BE2C (cell line): ENCODE measurements at regions not wholly inside any gene's neighbourhood (a gene's known extent, or its start where the extent isn't known, plus 50 kb on each side); places are given as distances from the start of the nearest gene placed in this dataset.

ENCODE experiments used
- DNase-seq: peaks from one replicate; pipeline ENCODE4 v3.0.0-alpha.2; 2020
- H3K27me3 ChIP-seq: fragments of 250-450 bp; sonication (Bioruptor Pico); 2 replicates; pipeline ENCODE4 v1.5.1; 2020; ENCODE audit warnings: mild to moderate bottlenecking
- H3K36me3 ChIP-seq: fragments of 250-450 bp; sonication (Bioruptor Pico); 2 replicates; pipeline ENCODE4 v1.5.1; 2020; ENCODE audit warnings: mild to moderate bottlenecking
- H3K4me1 ChIP-seq: fragments of 250-450 bp; sonication (Bioruptor Pico); 2 replicates; pipeline ENCODE4 v1.5.1; 2020
- H3K4me3 ChIP-seq: 2 replicates; pipeline ENCODE4 v1.5.1; 2011; ENCODE audit warnings: low read depth, low read length
- H3K9me3 ChIP-seq: fragments of 250-450 bp; sonication (Bioruptor Pico); 2 replicates; pipeline ENCODE4 v1.5.1; 2020
- TF ChIP-seq, protein P1 (sequence below): IDR thresholded peaks from 2 replicates; pipeline ENCODE4 v1.5.1; 2012; ENCODE audit warnings: mild to moderate bottlenecking, low read depth, low read length

DNA sequence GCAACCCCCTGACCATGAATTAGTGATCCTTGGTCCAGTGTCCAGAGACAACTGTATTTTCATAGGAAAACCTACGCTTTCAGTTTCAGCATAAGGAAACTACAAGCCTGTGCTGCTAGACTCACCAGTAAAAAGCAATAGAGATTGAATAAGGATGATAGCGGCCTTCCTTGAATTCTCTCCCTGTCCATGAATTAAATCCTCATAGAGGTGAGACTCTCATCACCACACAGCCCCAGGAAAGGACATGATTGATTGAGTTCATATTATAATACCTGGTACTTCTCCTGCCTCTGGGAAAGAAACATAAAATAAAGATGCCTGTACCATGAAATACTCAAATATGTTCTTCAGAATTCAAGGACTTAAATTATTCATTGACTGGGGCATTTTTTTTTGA, 146.3 kb upstream of the SPOPL start:
- H3K4me3 ChIP-seq, result no peak overlapping the region
- no peaks in the 10 kb centered on the region for H3K27me3 ChIP-seq
- H3K36me3 ChIP-seq, result no peaks in the 10 kb centered on the region
- no peaks in the 10 kb centered on the region for H3K4me1 ChIP-seq
- H3K9me3 ChIP-seq, result no peaks in the 10 kb centered on the region
- TF ChIP-seq, protein P1, sequence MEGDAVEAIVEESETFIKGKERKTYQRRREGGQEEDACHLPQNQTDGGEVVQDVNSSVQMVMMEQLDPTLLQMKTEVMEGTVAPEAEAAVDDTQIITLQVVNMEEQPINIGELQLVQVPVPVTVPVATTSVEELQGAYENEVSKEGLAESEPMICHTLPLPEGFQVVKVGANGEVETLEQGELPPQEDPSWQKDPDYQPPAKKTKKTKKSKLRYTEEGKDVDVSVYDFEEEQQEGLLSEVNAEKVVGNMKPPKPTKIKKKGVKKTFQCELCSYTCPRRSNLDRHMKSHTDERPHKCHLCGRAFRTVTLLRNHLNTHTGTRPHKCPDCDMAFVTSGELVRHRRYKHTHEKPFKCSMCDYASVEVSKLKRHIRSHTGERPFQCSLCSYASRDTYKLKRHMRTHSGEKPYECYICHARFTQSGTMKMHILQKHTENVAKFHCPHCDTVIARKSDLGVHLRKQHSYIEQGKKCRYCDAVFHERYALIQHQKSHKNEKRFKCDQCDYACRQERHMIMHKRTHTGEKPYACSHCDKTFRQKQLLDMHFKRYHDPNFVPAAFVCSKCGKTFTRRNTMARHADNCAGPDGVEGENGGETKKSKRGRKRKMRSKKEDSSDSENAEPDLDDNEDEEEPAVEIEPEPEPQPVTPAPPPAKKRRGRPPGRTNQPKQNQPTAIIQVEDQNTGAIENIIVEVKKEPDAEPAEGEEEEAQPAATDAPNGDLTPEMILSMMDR, result no peak
- DNase-seq, result no peak

- Histone ChIP-seq H3K9me3 (no peaks in the 10 kb centered on the region), H3K36me3 (no peaks in the 10 kb centered on the region), H3K4me3 (no peak overlapping the region), H3K27me3 (no peaks in the 10 kb centered on the region), H3K4me1 (no peaks in the 10 kb centered on the region)
- TF ChIP-seq, protein P1, result no peak
- DNase-seq, result no peak
Observed at GRCh38 chr2:138356178-138356577, 145.4 kb upstream of the SPOPL start.

DNA sequence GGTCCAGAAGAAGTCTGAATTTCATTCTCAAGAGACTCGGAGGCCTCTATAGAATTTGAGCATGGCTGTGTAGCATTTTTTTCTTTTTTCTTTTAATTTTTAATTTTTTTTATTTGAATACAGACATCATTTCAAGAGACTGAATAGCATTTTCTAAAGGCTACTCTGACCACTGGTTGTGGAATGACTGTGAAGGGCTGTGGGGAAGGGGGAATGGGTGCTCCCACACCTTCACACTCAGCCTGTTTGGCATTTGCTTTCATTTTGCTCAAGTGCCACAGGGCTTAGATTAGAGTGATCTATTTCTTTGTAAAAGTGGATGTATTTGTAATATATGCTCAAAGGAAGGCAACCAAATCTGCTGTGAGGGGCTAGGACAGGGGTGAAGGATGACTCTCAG, 142.0 kb upstream of the SPOPL start:
- Histone ChIP-seq H3K27me3 (no peaks in the 10 kb centered on the region), H3K4me1 (no peaks in the 10 kb centered on the region), H3K4me3 (no peak overlapping the region), H3K36me3 (no peaks in the 10 kb centered on the region), H3K9me3 (no peaks in the 10 kb centered on the region)
- no peak for DNase-seq
- TF ChIP-seq, protein P1, result no peak

- DNase-seq, result no peak
- Histone ChIP-seq H3K36me3 (no peaks in the 10 kb centered on the region), H3K4me1 (no peaks in the 10 kb centered on the region), H3K27me3 (no peaks in the 10 kb centered on the region), H3K4me3 (no peak overlapping the region), H3K9me3 (no peaks in the 10 kb centered on the region)
- TF ChIP-seq, protein P1, result no peak
Observed at GRCh38 chr2:138364554-138365162, 136.9 kb upstream of the SPOPL start.

DNA sequence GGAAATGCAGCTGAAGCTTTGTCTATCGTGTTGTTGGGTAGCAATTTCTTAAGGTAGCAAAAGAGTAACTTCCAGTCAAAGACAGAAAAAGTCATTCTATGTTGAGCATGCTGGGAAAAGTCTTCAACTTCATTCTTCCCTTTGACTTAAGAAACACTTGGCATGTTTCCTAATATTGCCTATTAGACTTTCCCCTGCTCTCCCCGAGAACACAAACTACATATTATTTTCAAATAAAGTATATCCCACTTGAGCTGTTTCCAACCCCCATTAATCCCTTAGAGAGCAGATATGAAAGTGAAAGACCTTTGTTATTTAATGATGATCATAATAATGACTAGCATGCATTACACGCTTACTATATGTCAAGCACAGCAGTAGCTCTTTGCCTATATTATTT, 136.0 kb upstream of the SPOPL start:
- no peak for DNase-seq

GRCh38 chr2:138369856-138370255, 131.7 kb upstream of the SPOPL start:
- Histone ChIP-seq H3K27me3 (no peaks in the 10 kb centered on the region), H3K36me3 (no peaks in the 10 kb centered on the region), H3K9me3 (no peaks in the 10 kb centered on the region), H3K4me1 (no peaks in the 10 kb centered on the region), H3K4me3 (no peak overlapping the region)
- no peak for DNase-seq
- TF ChIP-seq, protein P1, result no peak

More for the DNA sequence above, 136.0 kb upstream of the SPOPL start:
- H3K36me3 ChIP-seq, result no peaks in the 10 kb centered on the region
- no peaks in the 10 kb centered on the region for H3K9me3 ChIP-seq
- no peaks in the 10 kb centered on the region for H3K27me3 ChIP-seq
- H3K4me3 ChIP-seq, result no peak overlapping the region
- TF ChIP-seq, protein P1, result no peak
- no peaks in the 10 kb centered on the region for H3K4me1 ChIP-seq
